HUES64 (cell line): ENCODE measurements at regions not wholly inside any gene's neighbourhood (a gene's known extent, or its start where the extent isn't known, plus 50 kb on each side); places are given as distances from the start of the nearest gene placed in this dataset.

Experiments
- H3K27ac ChIP-seq: 2 replicates; pipeline ENCODE4 v1.7.0; 2013; ENCODE audit warnings: low read depth, low read length, inconsistent platforms
- H3K27me3 ChIP-seq: 2 replicates; pipeline ENCODE4 v1.6.1; 2013; ENCODE audit warnings: mild to moderate bottlenecking, low read length; ENCODE audit not compliant: insufficient read depth
- H3K36me3 ChIP-seq: 2 replicates; pipeline ENCODE4 v1.6.1; 2013; ENCODE audit warnings: mild to moderate bottlenecking, low read length; ENCODE audit not compliant: insufficient read depth
- H3K4me1 ChIP-seq: 2 replicates; pipeline ENCODE4 v1.6.1; 2013; ENCODE audit warnings: mild to moderate bottlenecking, low read length, moderate library complexity; ENCODE audit not compliant: insufficient read depth
- H3K4me3 ChIP-seq: 2 replicates; pipeline ENCODE4 v1.5.1; 2013; ENCODE audit warnings: mild to moderate bottlenecking, low read length, moderate library complexity
- H3K9ac ChIP-seq: 2 replicates; pipeline ENCODE4 v1.6.1; 2013; ENCODE audit warnings: mild to moderate bottlenecking, low read depth, low read length
- H3K9me3 ChIP-seq: 2 replicates; pipeline ENCODE4 v1.6.1; 2013; ENCODE audit warnings: low read depth, low read length; ENCODE audit not compliant: insufficient read depth
- WGBS: fragments of 150-250, 120-280 bp; methylation state at CpG from one replicate; pipeline ENCODE4 v1.1.7; 2013; ENCODE audit warnings: missing lambda C conversion rate; 5-methylcytosine and 5-hydroxymethylcytosine counted together

- Histone ChIP-seq H3K27me3 (no peaks in the 10 kb centered on the region), H3K4me1 (peaks cover 5% of the 10 kb centered on the region; the same call in 1 of the 2 replicates), H3K9ac (no peak overlapping the region), H3K4me3 (no peak overlapping the region), H3K9me3 (no peaks in the 10 kb centered on the region), H3K36me3 (no peaks in the 10 kb centered on the region), H3K27ac (no peak overlapping the region)
- WGBS = 100% methylated on average over 1 of the region's 1 CpG
Observed at GRCh38 chr7:85830982-85831381, 644.1 kb upstream of the SEMA3D start.

GRCh38 chr7:85829817-85830432 is 643.1 kb upstream of the SEMA3D start:
- 88% methylated on average over 1 of the region's 3 CpGs for WGBS

GRCh38 chr7:85829176-85829575 is 642.3 kb upstream of the SEMA3D start:
- H3K9me3 ChIP-seq = no peaks in the 10 kb centered on the region
- H3K4me3 ChIP-seq = no peak overlapping the region
- WGBS = no CpG with 5 or more reads among the region's 1 CpG

More at GRCh38 chr7:85829817-85830432, 643.1 kb upstream of the SEMA3D start:
- Histone ChIP-seq H3K4me3 (no peak overlapping the region), H3K27ac (no peak overlapping the region), H3K9me3 (no peaks in the 10 kb centered on the region), H3K9ac (no peak overlapping the region), H3K27me3 (no peaks in the 10 kb centered on the region), H3K36me3 (no peaks in the 10 kb centered on the region), H3K4me1 (peaks cover 5% of the 10 kb centered on the region; the same call in 1 of the 2 replicates)

GRCh38 chr7:85828614-85829013 is 641.8 kb upstream of the SEMA3D start:
- Histone ChIP-seq H3K4me1 (peaks cover 5% of the 10 kb centered on the region; the same call in 1 of the 2 replicates), H3K4me3 (no peak overlapping the region), H3K27ac (no peak overlapping the region), H3K36me3 (no peaks in the 10 kb centered on the region), H3K27me3 (no peaks in the 10 kb centered on the region), H3K9me3 (no peaks in the 10 kb centered on the region), H3K9ac (no peak overlapping the region)
- 100% methylated on average over 1 of the region's 2 CpGs for WGBS

More at GRCh38 chr7:85829176-85829575, 642.3 kb upstream of the SEMA3D start:
- Histone ChIP-seq H3K27ac (no peak overlapping the region), H3K36me3 (no peaks in the 10 kb centered on the region), H3K4me1 (peaks cover 5% of the 10 kb centered on the region; the same call in 1 of the 2 replicates), H3K9ac (no peak overlapping the region), H3K27me3 (no peaks in the 10 kb centered on the region)

GRCh38 chr7:85823396-85824080 is 636.7 kb upstream of the SEMA3D start:
- Histone ChIP-seq H3K27ac (no peak overlapping the region), H3K4me3 (no peak overlapping the region), H3K27me3 (no peaks in the 10 kb centered on the region), H3K9me3 (no peaks in the 10 kb centered on the region), H3K4me1 (no peaks in the 10 kb centered on the region), H3K36me3 (no peaks in the 10 kb centered on the region), H3K9ac (no peak overlapping the region)
- 94% methylated on average over 8 of the region's 8 CpGs for WGBS

- Histone ChIP-seq H3K27ac (no peak overlapping the region), H3K9ac (no peak overlapping the region), H3K4me3 (no peak overlapping the region), H3K4me1 (no peaks in the 10 kb centered on the region), H3K9me3 (no peaks in the 10 kb centered on the region), H3K27me3 (no peaks in the 10 kb centered on the region), H3K36me3 (no peaks in the 10 kb centered on the region)
- 90% methylated on average over 4 of the region's 4 CpGs for WGBS
Observed at GRCh38 chr7:85821926-85822325, 635.1 kb upstream of the SEMA3D start.

GRCh38 chr7:85820702-85821443 is 634.0 kb upstream of the SEMA3D start:
- Histone ChIP-seq H3K27me3 (no peaks in the 10 kb centered on the region), H3K4me3 (no peak overlapping the region)

GRCh38 chr7:85815526-85815925 is 628.7 kb upstream of the SEMA3D start:
- H3K9me3 ChIP-seq = no peaks in the 10 kb centered on the region
- no peaks in the 10 kb centered on the region for H3K4me1 ChIP-seq
- no peak overlapping the region for H3K9ac ChIP-seq
- no peak overlapping the region for H3K27ac ChIP-seq
- no peaks in the 10 kb centered on the region for H3K36me3 ChIP-seq
- no peaks in the 10 kb centered on the region for H3K27me3 ChIP-seq
- no peak overlapping the region for H3K4me3 ChIP-seq

More at GRCh38 chr7:85820702-85821443, 634.0 kb upstream of the SEMA3D start:
- no peaks in the 10 kb centered on the region for H3K4me1 ChIP-seq
- 93% methylated on average over 5 of the region's 5 CpGs for WGBS
- H3K36me3 ChIP-seq = no peaks in the 10 kb centered on the region
- no peak overlapping the region for H3K27ac ChIP-seq
- H3K9ac ChIP-seq = no peak overlapping the region
- no peaks in the 10 kb centered on the region for H3K9me3 ChIP-seq

- Histone ChIP-seq H3K27me3 (no peaks in the 10 kb centered on the region), H3K9me3 (no peaks in the 10 kb centered on the region), H3K36me3 (no peaks in the 10 kb centered on the region), H3K4me3 (no peak overlapping the region), H3K27ac (no peak overlapping the region), H3K9ac (no peak overlapping the region), H3K4me1 (no peaks in the 10 kb centered on the region)
Observed at GRCh38 chr7:85806321-85806720, 619.5 kb upstream of the SEMA3D start.

GRCh38 chr7:85805656-85806055 is 618.8 kb upstream of the SEMA3D start:
- no peaks in the 10 kb centered on the region for H3K9me3 ChIP-seq
- H3K27ac ChIP-seq = no peak overlapping the region
- H3K9ac ChIP-seq = no peak overlapping the region

GRCh38 chr7:85805249-85805648 is 618.4 kb upstream of the SEMA3D start:
- no peak overlapping the region for H3K9ac ChIP-seq
- no peaks in the 10 kb centered on the region for H3K4me1 ChIP-seq
- no peak overlapping the region for H3K27ac ChIP-seq
- no peaks in the 10 kb centered on the region for H3K27me3 ChIP-seq
- H3K4me3 ChIP-seq = no peak overlapping the region
- no peaks in the 10 kb centered on the region for H3K9me3 ChIP-seq
- no peaks in the 10 kb centered on the region for H3K36me3 ChIP-seq
- 100% methylated on average over 2 of the region's 3 CpGs for WGBS

More at GRCh38 chr7:85805656-85806055, 618.8 kb upstream of the SEMA3D start:
- Histone ChIP-seq H3K27me3 (no peaks in the 10 kb centered on the region), H3K36me3 (no peaks in the 10 kb centered on the region), H3K4me1 (no peaks in the 10 kb centered on the region), H3K4me3 (no peak overlapping the region)
